ENCODE measurements at regions not wholly inside any gene's neighbourhood (a gene's known extent, or its start where the extent isn't known, plus 50 kb on each side); places are given as distances from the start of the nearest gene placed in this dataset.

GRCh38 chr11:116431842-116432241 is 340.9 kb downstream of the BUD13 start:
- H3F3A ChIP-seq (ENCODE audit: control insufficient read depth, insufficient read depth), result no peaks in the 10 kb centered on the region
- H3K36me3 ChIP-seq (ENCODE audit: control insufficient read depth, low read length), result no peaks in the 10 kb centered on the region
- no peak overlapping the region for H3K27ac ChIP-seq (ENCODE audit: low read depth, low read length)
- no peak overlapping the region for H3K4me2 ChIP-seq (ENCODE audit: low read length)
- H3K4me3 ChIP-seq (ENCODE audit: low read length), result no peak overlapping the region
- no peaks in the 10 kb centered on the region for H3K9me2 ChIP-seq (replicated peaks; ENCODE audit: control insufficient read depth, low read length)
- H3K27me3 ChIP-seq (ENCODE audit: control insufficient read depth, low read length), result peaks cover 11% of the 10 kb centered on the region
- no peaks in the 10 kb centered on the region for H3K4me1 ChIP-seq (ENCODE audit: control insufficient read depth, low read length)
- TF ChIP-seq EZH2phosphoT487 (IDR thresholded peaks at IDR 0.05; ENCODE audit: borderline replicate concordance, low read length) (no peak), CTCF (IDR thresholded peaks at IDR 0.05; ENCODE audit: low read depth, low read length, poor library complexity, severe bottlenecking) (no peak)
- no peaks in the 10 kb centered on the region for H3K9me3 ChIP-seq (ENCODE audit: control insufficient read depth, insufficient read depth, low read length)
- no peaks in the 10 kb centered on the region for H3K79me2 ChIP-seq (ENCODE audit: control insufficient read depth, low read length)
- no peaks in the 10 kb centered on the region for H4K20me1 ChIP-seq (ENCODE audit: control insufficient read depth, insufficient read depth, low read depth, low read length)

GRCh38 chr11:116428638-116428975 is 344.2 kb downstream of the BUD13 start:
- Histone ChIP-seq H3F3A (ENCODE audit: control insufficient read depth, insufficient read depth) (no peaks in the 10 kb centered on the region), H4K20me1 (ENCODE audit: control insufficient read depth, insufficient read depth, low read depth, low read length) (no peaks in the 10 kb centered on the region), H3K27ac (ENCODE audit: low read depth, low read length) (no peak overlapping the region), H3K4me1 (ENCODE audit: control insufficient read depth, low read length) (no peaks in the 10 kb centered on the region), H3K4me2 (ENCODE audit: low read length) (no peak overlapping the region), H3K9me2 (replicated peaks; ENCODE audit: control insufficient read depth, low read length) (no peaks in the 10 kb centered on the region), H3K9me3 (ENCODE audit: control insufficient read depth, insufficient read depth, low read length) (no peaks in the 10 kb centered on the region), H3K79me2 (ENCODE audit: control insufficient read depth, low read length) (no peaks in the 10 kb centered on the region), H3K27me3 (ENCODE audit: control insufficient read depth, low read length) (peaks cover 11% of the 10 kb centered on the region), H3K36me3 (ENCODE audit: control insufficient read depth, low read length) (no peaks in the 10 kb centered on the region), H3K4me3 (ENCODE audit: low read length) (no peak overlapping the region)
- TF ChIP-seq EZH2phosphoT487 (IDR thresholded peaks at IDR 0.05; ENCODE audit: borderline replicate concordance, low read length) (no peak), CTCF (IDR thresholded peaks at IDR 0.05; ENCODE audit: low read depth, low read length, poor library complexity, severe bottlenecking) (no peak)

- Histone ChIP-seq H3K4me2 (ENCODE audit: low read length) (no peak overlapping the region), H3K79me2 (ENCODE audit: control insufficient read depth, low read length) (no peaks in the 10 kb centered on the region), H3K36me3 (ENCODE audit: control insufficient read depth, low read length) (no peaks in the 10 kb centered on the region), H3K9me3 (ENCODE audit: control insufficient read depth, insufficient read depth, low read length) (no peaks in the 10 kb centered on the region), H3K9me2 (replicated peaks; ENCODE audit: control insufficient read depth, low read length) (no peaks in the 10 kb centered on the region), H3K27ac (ENCODE audit: low read depth, low read length) (no peak overlapping the region), H3F3A (ENCODE audit: control insufficient read depth, insufficient read depth) (no peaks in the 10 kb centered on the region), H3K4me3 (ENCODE audit: low read length) (no peak overlapping the region), H4K20me1 (ENCODE audit: control insufficient read depth, insufficient read depth, low read depth, low read length) (no peaks in the 10 kb centered on the region), H3K4me1 (ENCODE audit: control insufficient read depth, low read length) (no peaks in the 10 kb centered on the region), H3K27me3 (ENCODE audit: control insufficient read depth, low read length) (peaks cover 11% of the 10 kb centered on the region)
- TF ChIP-seq EZH2phosphoT487 (IDR thresholded peaks at IDR 0.05; ENCODE audit: borderline replicate concordance, low read length) (no peak), CTCF (IDR thresholded peaks at IDR 0.05; ENCODE audit: low read depth, low read length, poor library complexity, severe bottlenecking) (no peak)
These were observed 344.7 kb downstream of the BUD13 start for GRCh38 chr11:116427903-116428637.

All from DOHH2 (cell line).